Subcutaneous abdominal adipose tissue (tissue), 5 donors: ENCODE measurements at regions not wholly inside any gene's neighbourhood (a gene's known extent, or its start where the extent isn't known, plus 50 kb on each side); places are given as distances from the start of the nearest gene placed in this dataset.

Experiments
- H3K27ac ChIP-seq: one replicate; pipeline ENCODE4 v1.7.0; 2013; ENCODE audit warnings: low read depth, mild to moderate bottlenecking, inconsistent platforms, low read length, moderate library complexity
- H3K27me3 ChIP-seq, 5 donors: one replicate each; pipeline ENCODE4 v1.7.0; 2013; ENCODE audit warnings: low read length in 5 of 5, inconsistent platforms in 1 of 5; ENCODE audit not compliant: control insufficient read depth in 5 of 5, insufficient read depth in 4 of 5
- H3K36me3 ChIP-seq, 5 donors: one replicate each; pipeline ENCODE4 v1.7.0; 2013; ENCODE audit warnings: low read length in 5 of 5; ENCODE audit not compliant: control insufficient read depth in 5 of 5, insufficient read depth in 5 of 5
- H3K4me1 ChIP-seq, 5 donors: one replicate each; pipeline ENCODE4 v1.7.0; 2013; ENCODE audit warnings: low read length in 5 of 5, mild to moderate bottlenecking in 3 of 5, moderate library complexity in 1 of 5; ENCODE audit not compliant: control insufficient read depth in 5 of 5, insufficient read depth in 5 of 5
- H3K4me3 ChIP-seq, 5 donors: one replicate each; pipeline ENCODE4 v1.7.0; 2013; ENCODE audit warnings: low read length in 5 of 5, low read depth in 1 of 5
- H3K9ac ChIP-seq, 5 donors: one replicate each; pipeline ENCODE4 v1.7.0; 2013; ENCODE audit warnings: low read length in 5 of 5, mild to moderate bottlenecking in 4 of 5, moderate library complexity in 3 of 5
- H3K9me3 ChIP-seq, 5 donors: one replicate each; pipeline ENCODE4 v1.7.0; 2013; ENCODE audit warnings: low read length in 5 of 5; ENCODE audit not compliant: control insufficient read depth in 5 of 5
- donor health status: healthy.
- donor health status: healthy.
- donor health status: healthy.
- donor health status: healthy.
- donor health status: healthy.

- Histone ChIP-seq H3K27me3 (no peaks in the 10 kb centered on the region), H3K27ac (no peak overlapping the region), H3K4me1 (no peaks in the 10 kb centered on the region), H3K9ac (no peak overlapping the region), H3K9me3 (no peaks in the 10 kb centered on the region), H3K36me3 (no peaks in the 10 kb centered on the region), H3K4me3 (no peak overlapping the region)
These were observed 845.8 kb upstream of the SLITRK5 start for GRCh38 chr13:86825410-86825809.

- Histone ChIP-seq H3K9ac (no peak overlapping the region), H3K27me3 (no peaks in the 10 kb centered on the region), H3K36me3 (no peaks in the 10 kb centered on the region), H3K27ac (no peak overlapping the region), H3K4me3 (no peak overlapping the region), H3K9me3 (no peaks in the 10 kb centered on the region), H3K4me1 (no peaks in the 10 kb centered on the region)
These were observed 844.9 kb upstream of the SLITRK5 start for GRCh38 chr13:86826232-86826631.

- Histone ChIP-seq H3K27me3 (no peaks in the 10 kb centered on the region), H3K27ac (no peak overlapping the region), H3K9me3 (no peaks in the 10 kb centered on the region), H3K9ac (no peak overlapping the region), H3K4me1 (no peaks in the 10 kb centered on the region), H3K4me3 (no peak overlapping the region), H3K36me3 (no peaks in the 10 kb centered on the region)
These were observed 841.1 kb upstream of the SLITRK5 start for GRCh38 chr13:86830046-86830445.

GRCh38 chr13:86831084-86831483, 840.1 kb upstream of the SLITRK5 start:
- Histone ChIP-seq H3K27ac (no peak overlapping the region), H3K4me1 (no peaks in the 10 kb centered on the region), H3K9ac (no peak overlapping the region), H3K36me3 (no peaks in the 10 kb centered on the region), H3K4me3 (no peak overlapping the region), H3K27me3 (no peaks in the 10 kb centered on the region), H3K9me3 (peaks cover 0 to 4% (median 0%) of the 10 kb centered on the region in 5 donors)

- no peak overlapping the region for H3K27ac ChIP-seq
- no peaks in the 10 kb centered on the region for H3K4me1 ChIP-seq
- no peak overlapping the region for H3K9ac ChIP-seq
- peaks cover 0 to 9% (median 2%) of the 10 kb centered on the region in 5 donors for H3K9me3 ChIP-seq
- no peak overlapping the region for H3K4me3 ChIP-seq
- no peaks in the 10 kb centered on the region for H3K27me3 ChIP-seq
- H3K36me3 ChIP-seq: no peaks in the 10 kb centered on the region
These were observed 832.6 kb upstream of the SLITRK5 start for GRCh38 chr13:86838411-86839120.

- no peak overlapping the region for H3K9ac ChIP-seq
- no peaks in the 10 kb centered on the region for H3K27me3 ChIP-seq
- no peaks in the 10 kb centered on the region for H3K36me3 ChIP-seq
- peaks cover 0 to 9% (median 2%) of the 10 kb centered on the region in 5 donors for H3K9me3 ChIP-seq
- H3K4me1 ChIP-seq: no peaks in the 10 kb centered on the region
- no peak overlapping the region for H3K27ac ChIP-seq
- H3K4me3 ChIP-seq: no peak overlapping the region
These were observed 832.0 kb upstream of the SLITRK5 start for GRCh38 chr13:86839221-86839620.

- Histone ChIP-seq H3K4me1 (no peaks in the 10 kb centered on the region), H3K27me3 (no peaks in the 10 kb centered on the region), H3K27ac (no peak overlapping the region), H3K36me3 (no peaks in the 10 kb centered on the region), H3K9me3 (peaks cover 0 to 9% (median 2%) of the 10 kb centered on the region in 5 donors), H3K4me3 (no peak overlapping the region), H3K9ac (no peak overlapping the region)
These were observed 830.6 kb upstream of the SLITRK5 start for GRCh38 chr13:86840250-86841191.

- Histone ChIP-seq H3K4me3 (no peak overlapping the region), H3K27ac (no peak overlapping the region), H3K4me1 (no peaks in the 10 kb centered on the region), H3K27me3 (peaks cover 0 to under 1% (median 0%) of the 10 kb centered on the region in 5 donors), H3K9me3 (peaks cover 0 to 9% (median 0%) of the 10 kb centered on the region in 5 donors), H3K36me3 (no peaks in the 10 kb centered on the region), H3K9ac (no peak overlapping the region)
These were observed 829.9 kb upstream of the SLITRK5 start for GRCh38 chr13:86841264-86841663.

- Histone ChIP-seq H3K9me3 (peaks cover 0 to 4% (median 0%) of the 10 kb centered on the region in 5 donors), H3K9ac (no peak overlapping the region), H3K4me1 (no peaks in the 10 kb centered on the region), H3K36me3 (no peaks in the 10 kb centered on the region), H3K27ac (no peak overlapping the region), H3K4me3 (no peak overlapping the region), H3K27me3 (peaks cover 0 to 3% (median 0%) of the 10 kb centered on the region in 5 donors)
These were observed 824.7 kb upstream of the SLITRK5 start for GRCh38 chr13:86846501-86846900.

GRCh38 chr13:86848716-86849115, 822.5 kb upstream of the SLITRK5 start:
- Histone ChIP-seq H3K36me3 (no peaks in the 10 kb centered on the region), H3K27me3 (peaks cover 0 to 3% (median 0%) of the 10 kb centered on the region in 5 donors), H3K4me1 (no peaks in the 10 kb centered on the region), H3K9me3 (peaks cover 0 to 4% (median 0%) of the 10 kb centered on the region in 5 donors), H3K9ac (no peak overlapping the region), H3K4me3 (no peak overlapping the region), H3K27ac (no peak overlapping the region)
